ENCODE measurements at regions not wholly inside any gene's neighbourhood (a gene's known extent, or its start where the extent isn't known, plus 50 kb on each side); places are given as distances from the start of the nearest gene placed in this dataset.

- TF ChIP-seq POLR2A (IDR thresholded peaks at IDR 0.05; ENCODE audit: low read length) (no peak), GATA1 (IDR thresholded peaks at IDR 0.05; ENCODE audit: low read depth, low read length) (no peak)
- DNase-seq, result no peak
Observed at GRCh38 chr2:231644426-231644825, 51.8 kb downstream of the TEX44 start.

- DNase-seq, result peak in 1 of 2 experiments; percentile 18
- TF ChIP-seq POLR2A (IDR thresholded peaks at IDR 0.05; ENCODE audit: low read length) (no peak), GATA1 (IDR thresholded peaks at IDR 0.05; ENCODE audit: low read depth, low read length) (no peak)
Observed at GRCh38 chr2:231646476-231646875, 53.8 kb downstream of the TEX44 start.

- no peak for TF ChIP-seq GATA1 (IDR thresholded peaks at IDR 0.05; ENCODE audit: low read depth, low read length)
- no peak for TF ChIP-seq POLR2A (IDR thresholded peaks at IDR 0.05; ENCODE audit: low read length)
- peak; percentile 56 to 72 for DNase-seq
Observed at GRCh38 chr2:231648579-231649174, 56.0 kb downstream of the TEX44 start.

GRCh38 chr2:231651561-231651960 is 56.8 kb upstream of the PTMA start:
- DNase-seq, result peak in 1 of 2 experiments; percentile 19

- TF ChIP-seq POLR2A (IDR thresholded peaks at IDR 0.05; ENCODE audit: low read length), result no peak
- TF ChIP-seq GATA1 (IDR thresholded peaks at IDR 0.05; ENCODE audit: low read depth, low read length), result no peak
- no peak for DNase-seq
Observed at GRCh38 chr2:231655488-231655887, 52.8 kb upstream of the PTMA start.

GRCh38 chr2:231655894-231656293 is 52.4 kb upstream of the PTMA start:
- no peak for DNase-seq
- TF ChIP-seq POLR2A (IDR thresholded peaks at IDR 0.05; ENCODE audit: low read length) (no peak), GATA1 (IDR thresholded peaks at IDR 0.05; ENCODE audit: low read depth, low read length) (no peak)

Measured in erythroblast (primary cell).